ENCODE measurements at regions not wholly inside any gene's neighbourhood (a gene's known extent, or its start where the extent isn't known, plus 50 kb on each side); places are given as distances from the start of the nearest gene placed in this dataset.

- TF ChIP-seq POLR2A (IDR thresholded peaks at IDR 0.05; ENCODE audit: low read length) (no peak), GATA1 (IDR thresholded peaks at IDR 0.05; ENCODE audit: low read depth, low read length) (no peak)
Observed at GRCh38 chr9:89901920-89902319, 297.1 kb downstream of the GADD45G start.
